NCI-H226 (cell line): ENCODE measurements at regions not wholly inside any gene's neighbourhood (a gene's known extent, or its start where the extent isn't known, plus 50 kb on each side); places are given as distances from the start of the nearest gene placed in this dataset.
"Not testable (repeated sequence)": the region's sequence is repeated elsewhere in the genome, so short reads cannot be mapped to it uniquely, and the experiment has no call there.

Source experiments
- DNase-seq: peaks from one replicate; pipeline ENCODE4 v3.0.0-alpha.2; 2015

DNA sequence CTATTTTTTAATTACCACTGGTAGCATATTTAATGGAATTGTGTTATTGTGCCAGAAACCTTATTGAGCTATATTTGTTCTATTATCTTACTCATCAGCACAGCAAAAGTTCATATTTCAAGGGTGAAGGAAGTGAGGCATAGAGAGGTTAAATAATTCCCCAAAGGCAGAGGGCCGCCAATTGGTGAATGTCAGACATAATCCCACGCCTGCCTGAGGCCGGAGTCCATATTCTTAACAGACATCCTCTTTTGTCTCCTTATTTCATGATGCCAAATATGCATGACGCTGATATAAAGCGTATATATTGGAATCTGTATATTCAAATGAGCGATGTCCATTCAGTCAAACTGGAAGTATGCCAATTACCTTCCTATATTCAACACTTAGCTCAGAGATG is 505.0 kb upstream of the SLC35B3 start:
- no peak for DNase-seq

- DNase-seq = no peak
These were observed 504.3 kb upstream of the SLC35B3 start for GRCh38 chr6:8939615-8940014.

- no peak for DNase-seq
These were observed 499.0 kb upstream of the SLC35B3 start for GRCh38 chr6:8934318-8934717.

DNA sequence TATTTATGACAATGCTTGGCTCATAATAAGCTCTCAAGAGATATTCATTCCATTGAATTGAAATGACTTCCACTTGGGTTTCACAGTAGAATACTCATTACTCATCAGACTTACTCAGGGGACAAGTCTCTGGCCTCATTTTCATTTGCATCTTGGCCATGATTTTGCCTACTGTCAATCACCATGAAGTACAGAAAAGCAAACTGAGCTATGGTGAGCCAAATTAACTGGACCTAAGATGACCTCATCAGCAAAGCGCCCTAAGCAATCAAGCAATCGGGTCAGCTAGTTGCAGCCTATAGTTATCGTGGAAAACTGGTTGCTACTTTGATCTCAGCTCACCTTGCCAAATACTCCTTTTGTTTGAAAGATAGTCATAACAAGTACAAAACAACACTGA is 494.7 kb upstream of the SLC35B3 start:
- DNase-seq = no peak

DNA sequence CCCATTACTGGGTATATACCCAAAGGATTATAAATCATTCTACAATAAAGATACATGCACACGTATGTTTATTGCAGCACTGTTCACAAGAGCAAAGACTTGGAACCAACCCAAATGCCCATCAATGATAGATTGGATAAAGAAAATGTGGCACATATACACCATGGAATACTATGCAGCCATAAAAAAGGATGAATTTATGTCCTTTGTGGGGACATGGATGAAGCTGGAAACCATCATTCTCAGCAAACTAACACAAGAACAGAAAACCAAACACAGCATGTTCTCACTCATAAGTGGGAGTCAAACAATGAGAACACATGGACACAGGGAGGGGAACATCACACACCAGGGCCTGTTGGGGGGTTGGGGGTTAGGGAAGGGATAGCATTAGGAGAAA is 484.9 kb upstream of the SLC35B3 start:
- not testable (repeated sequence) for DNase-seq

GRCh38 chr6:8918196-8918595 is 482.9 kb upstream of the SLC35B3 start:
- DNase-seq = no peak

- no peak for DNase-seq
These were observed 479.4 kb upstream of the SLC35B3 start for GRCh38 chr6:8914700-8915099.

DNA sequence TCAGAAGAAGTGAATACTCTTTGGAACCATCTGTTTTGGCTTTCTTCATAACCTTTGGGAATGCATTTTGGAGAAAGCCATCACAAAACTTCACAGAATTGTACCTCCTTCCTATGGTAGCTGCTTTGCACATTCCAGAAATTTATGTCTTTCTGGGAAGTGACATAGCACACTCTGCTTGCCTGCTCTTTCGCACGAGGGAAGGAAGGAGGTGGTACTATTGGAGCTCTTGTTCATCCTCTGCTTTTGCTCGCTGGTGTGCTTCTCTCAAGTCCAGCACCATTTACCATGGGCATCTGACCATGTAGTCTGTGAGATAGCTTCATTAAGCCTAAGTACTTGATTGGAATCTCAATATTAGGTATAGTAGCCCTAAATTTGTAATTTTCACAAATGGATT is 473.3 kb upstream of the SLC35B3 start:
- DNase-seq = no peak

GRCh38 chr6:8906699-8907098 is 471.4 kb upstream of the SLC35B3 start:
- DNase-seq = no peak

DNA sequence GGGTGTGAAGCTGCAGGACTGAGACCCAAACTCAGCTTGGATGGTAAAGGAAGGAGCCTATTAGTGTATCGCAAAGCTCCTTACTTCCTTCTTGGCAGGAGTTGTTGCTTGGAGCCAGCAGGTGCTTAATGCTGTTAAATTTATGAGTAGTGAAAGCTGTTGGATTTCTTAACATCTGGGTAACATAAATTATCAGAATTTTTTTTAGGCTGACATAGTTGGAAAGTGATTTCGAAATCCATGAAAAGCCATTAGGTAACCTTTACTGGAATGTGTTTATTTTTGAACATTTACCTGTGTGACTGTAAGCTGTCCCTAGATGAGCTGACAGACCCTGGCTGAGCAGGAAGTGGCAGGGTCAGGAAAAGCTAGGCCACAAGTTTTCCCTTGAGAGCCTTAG is 470.4 kb upstream of the SLC35B3 start:
- DNase-seq = no peak

DNA sequence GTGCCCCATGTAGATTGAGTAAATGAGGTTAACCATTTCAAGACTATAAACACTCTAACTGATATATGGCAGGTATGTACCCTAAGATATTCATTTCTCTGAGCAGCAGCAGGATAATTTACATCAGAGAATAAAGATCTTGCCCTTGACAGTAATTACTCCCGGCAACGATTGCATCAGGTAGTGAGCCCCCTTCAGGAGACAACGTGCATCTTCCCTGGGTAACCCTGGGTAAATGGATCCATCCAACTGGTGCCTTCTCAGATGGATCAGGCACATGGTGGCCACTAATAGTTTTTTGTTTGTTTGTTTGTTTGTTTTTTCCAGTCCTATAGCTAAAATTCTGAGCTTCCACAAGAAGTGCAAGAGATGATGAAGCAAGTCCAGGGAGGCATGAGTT is 469.4 kb upstream of the SLC35B3 start:
- no peak for DNase-seq

DNA sequence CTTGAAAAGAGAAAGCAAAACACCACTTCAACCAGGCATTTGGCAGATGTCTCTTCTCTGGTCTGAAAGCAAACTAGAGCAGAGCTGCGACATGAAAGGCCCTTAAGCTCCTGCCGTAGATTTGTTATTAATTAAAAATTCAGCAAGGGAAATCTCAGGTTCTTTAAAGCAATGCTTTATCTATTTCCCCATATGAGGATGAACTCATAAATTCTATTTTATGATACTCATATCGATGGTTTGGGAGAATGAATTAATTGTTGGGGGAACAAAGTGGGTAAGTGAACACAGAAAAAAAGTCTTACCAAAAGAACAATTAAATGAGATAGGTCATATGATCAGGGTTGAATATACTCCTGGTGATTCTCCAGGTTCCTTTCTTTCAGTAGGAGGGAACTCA is 464.7 kb upstream of the SLC35B3 start:
- no peak for DNase-seq

- no peak for DNase-seq
These were observed 454.2 kb upstream of the SLC35B3 start for GRCh38 chr6:8889514-8889913.

- DNase-seq = peak; percentile 15
These were observed 453.1 kb upstream of the SLC35B3 start for GRCh38 chr6:8888468-8888867.

DNA sequence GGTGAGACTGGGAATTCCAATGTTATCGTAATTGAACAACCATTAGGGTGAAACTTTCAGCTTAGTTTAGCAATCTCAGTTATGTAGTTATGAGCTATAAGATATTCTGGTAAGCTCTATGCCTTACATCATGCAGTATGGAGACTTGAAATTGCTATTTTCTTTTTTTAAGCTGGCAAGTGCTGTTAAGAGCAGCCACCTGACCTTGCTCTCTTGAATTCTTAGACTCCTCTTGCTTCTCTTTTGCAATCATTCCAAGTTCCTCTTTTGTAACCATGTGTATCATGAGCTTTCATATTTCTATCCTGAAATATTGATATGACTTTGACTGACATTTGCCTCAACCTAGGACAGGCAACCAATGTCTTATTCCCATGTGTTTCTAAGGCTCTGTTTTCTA is 446.3 kb upstream of the SLC35B3 start:
- DNase-seq = no peak

DNA sequence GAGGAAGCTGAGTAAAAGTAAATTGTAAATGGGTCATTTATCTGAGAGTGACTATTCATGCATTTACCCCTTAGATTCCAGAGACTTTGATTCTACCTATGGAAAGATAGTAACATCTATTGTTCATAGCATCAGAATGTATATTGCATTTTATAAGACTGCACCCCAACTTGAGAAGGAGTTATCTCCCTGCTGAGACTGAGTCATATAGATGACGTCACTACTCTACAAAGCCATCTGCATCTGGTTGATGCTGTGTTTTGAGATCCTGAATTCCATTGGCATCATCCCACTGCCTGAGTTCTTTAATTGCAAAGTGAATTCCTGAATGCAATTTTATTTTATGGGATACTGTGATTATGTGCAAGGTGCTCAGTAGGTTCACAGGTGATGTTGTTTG is 444.0 kb upstream of the SLC35B3 start:
- DNase-seq = peak; percentile 77

- DNase-seq = no peak
These were observed 440.6 kb upstream of the SLC35B3 start for GRCh38 chr6:8875986-8876385.

DNA sequence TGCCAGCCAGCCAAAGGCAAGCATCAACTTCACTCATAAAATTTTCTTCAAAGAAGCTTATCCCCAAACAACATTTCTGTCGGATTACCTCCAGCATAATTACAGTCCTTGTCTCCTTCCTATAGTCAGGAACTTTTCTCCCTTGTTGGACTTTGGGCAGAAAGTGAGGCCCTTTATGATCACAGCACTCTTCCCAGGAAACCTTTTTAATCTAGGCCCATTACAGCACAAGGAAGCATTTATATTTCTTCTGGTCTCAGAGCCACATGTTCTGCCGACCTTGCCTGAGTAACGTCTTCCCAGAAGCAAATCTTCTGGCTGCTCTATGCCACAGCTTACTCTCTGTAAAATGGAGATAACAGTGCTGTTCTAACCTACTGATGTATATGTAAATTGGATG is 437.2 kb upstream of the SLC35B3 start:
- no peak for DNase-seq

DNA sequence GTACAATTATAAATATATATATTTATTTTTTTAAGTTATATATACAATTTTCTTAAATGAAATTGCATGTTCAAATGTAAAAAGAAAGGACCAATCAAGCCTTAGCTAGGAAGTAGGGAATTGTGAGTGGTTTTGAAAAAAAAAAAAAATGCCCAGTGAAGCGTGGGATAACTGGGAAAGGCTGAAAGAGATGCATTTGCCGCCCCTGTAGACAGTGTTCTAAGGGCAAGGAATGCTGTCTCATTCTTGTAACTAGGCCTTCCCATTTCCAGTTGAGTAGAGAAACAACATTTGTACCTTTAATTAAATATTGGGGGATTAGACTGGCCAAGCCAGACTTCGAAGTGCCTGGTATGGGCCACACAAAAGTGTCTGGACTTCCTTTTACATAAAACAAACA is 430.1 kb upstream of the SLC35B3 start:
- DNase-seq = no peak

- DNase-seq = peak; percentile 23
These were observed 425.3 kb upstream of the SLC35B3 start for GRCh38 chr6:8860671-8861070.

DNA sequence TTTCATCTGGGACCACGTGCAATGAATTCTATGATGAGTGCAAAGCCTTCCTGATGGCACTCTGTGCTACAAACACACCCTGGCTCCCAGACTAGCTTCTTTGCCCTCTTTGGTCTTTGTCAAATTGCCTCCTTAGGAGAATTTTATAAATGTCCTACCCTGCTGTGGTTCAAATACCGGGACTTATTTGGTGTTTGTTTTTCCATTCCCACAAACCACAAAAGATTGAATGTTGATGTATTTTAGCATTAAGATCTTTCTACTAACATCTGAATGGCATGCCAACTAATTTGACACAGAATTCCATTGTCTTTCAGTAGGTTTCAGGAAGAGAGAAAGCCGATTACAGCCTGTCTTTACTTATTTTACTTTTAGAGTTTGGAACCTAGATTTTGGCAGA is 424.2 kb upstream of the SLC35B3 start:
- DNase-seq = no peak

DNA sequence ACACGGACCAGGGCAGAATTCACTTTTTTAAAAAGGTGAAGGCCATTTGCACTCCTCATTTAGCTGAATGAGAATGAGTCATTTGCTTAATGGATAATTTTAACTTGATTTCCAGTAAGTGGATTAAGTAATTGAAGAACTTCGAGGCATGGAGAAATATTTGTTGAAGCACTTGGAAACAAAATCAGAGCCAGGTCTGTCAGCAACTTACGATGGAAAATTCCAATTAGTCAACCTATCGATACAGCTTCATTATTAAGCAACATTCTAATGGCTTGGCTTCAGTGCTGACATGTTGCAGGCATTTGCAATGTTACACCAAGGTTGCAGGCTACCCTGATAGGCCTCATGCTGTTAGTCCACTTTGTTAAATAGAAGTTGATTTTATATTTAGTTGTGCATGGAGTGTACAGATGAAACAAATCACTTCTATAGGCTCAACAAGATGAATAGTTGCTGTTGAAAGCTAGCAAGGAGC is 423.5 kb upstream of the SLC35B3 start:
- no peak for DNase-seq

- DNase-seq = no peak
These were observed 421.8 kb upstream of the SLC35B3 start for GRCh38 chr6:8857160-8857559.

DNA sequence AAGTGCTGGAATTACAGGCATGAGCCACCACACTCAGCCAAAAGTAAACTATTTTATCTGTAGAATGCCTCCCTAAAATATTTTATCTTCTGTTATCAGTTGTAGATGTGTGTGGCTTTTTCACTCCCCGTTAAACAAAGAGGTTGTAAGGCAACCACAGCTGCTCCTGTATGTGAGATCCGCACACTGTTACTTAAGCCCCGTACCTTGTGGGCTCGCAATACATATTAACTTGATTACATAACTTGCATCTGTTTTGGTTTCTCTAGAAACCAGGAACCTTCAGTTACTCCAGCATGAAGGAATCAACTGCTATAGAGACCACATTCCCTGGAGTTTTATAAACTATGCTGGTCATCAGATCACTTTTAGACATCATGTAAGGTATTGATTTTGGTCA is 420.1 kb upstream of the SLC35B3 start:
- DNase-seq = peak; percentile 96

GRCh38 chr6:8852332-8852731 is 417.0 kb upstream of the SLC35B3 start:
- no peak for DNase-seq

DNA sequence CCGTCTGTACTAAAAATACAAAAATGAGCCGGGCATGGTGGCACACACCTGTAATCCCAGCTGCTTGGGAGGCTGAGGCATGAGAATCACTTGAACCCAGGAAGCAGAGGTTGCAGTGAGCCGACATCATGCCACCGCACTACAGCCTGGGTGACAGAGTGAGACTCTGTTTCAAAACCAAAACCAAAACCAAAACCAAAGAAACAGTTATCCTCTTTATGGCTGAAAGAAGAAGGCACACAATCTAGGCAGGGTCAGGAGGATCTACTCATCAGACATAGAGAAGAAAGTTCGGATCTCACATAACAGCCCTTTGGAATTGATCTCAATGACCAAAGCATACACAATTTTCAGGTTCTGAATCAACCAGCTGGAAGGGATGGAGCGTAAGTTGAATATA is 411.3 kb upstream of the SLC35B3 start:
- DNase-seq = not testable (repeated sequence)
